Hematopoietic multipotent progenitor cell treated with erythropoietin and hydrocortisone succinate and interleukin-3 and kit ligand, for 17 days (in vitro differentiated cells): ENCODE measurements at regions not wholly inside any gene's neighbourhood (a gene's known extent, or its start where the extent isn't known, plus 50 kb on each side); places are given as distances from the start of the nearest gene placed in this dataset.
"Not testable (repeated sequence)": the region's sequence is repeated elsewhere in the genome, so short reads cannot be mapped to it uniquely, and the experiment has no call there.

Experiments
- DNase-seq: peaks from one replicate; pipeline ENCODE4 v3.0.0-alpha.2; 2015; ENCODE audit warnings: low spot score

- DNase-seq = no peak
These were observed 331.7 kb downstream of the SOX9 start for GRCh38 chr17:72452286-72453173.

DNA sequence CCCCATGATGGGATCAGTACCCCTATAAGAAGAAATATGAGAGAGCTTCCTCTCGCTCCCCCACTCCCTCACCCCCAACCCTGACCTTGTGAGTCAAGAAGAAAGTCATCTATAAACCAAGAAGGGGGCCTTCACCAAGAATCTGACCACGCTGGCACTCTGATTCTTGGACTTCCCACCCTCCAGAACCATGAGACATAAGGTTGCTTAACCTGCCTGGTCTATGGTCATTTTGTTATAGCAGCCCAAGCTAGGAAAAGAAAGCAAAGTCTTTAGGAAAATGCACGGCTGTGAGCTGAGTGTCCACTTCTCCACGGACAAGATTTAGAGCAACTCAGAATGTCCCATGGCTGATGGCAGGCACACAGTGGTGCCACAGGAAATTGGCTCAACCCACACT, 333.5 kb downstream of the SOX9 start:
- no peak for DNase-seq

GRCh38 chr17:72455562-72455961, 334.7 kb downstream of the SOX9 start:
- DNase-seq = no peak

- DNase-seq = no peak
These were observed 335.3 kb downstream of the SOX9 start for GRCh38 chr17:72456075-72456474.

DNA sequence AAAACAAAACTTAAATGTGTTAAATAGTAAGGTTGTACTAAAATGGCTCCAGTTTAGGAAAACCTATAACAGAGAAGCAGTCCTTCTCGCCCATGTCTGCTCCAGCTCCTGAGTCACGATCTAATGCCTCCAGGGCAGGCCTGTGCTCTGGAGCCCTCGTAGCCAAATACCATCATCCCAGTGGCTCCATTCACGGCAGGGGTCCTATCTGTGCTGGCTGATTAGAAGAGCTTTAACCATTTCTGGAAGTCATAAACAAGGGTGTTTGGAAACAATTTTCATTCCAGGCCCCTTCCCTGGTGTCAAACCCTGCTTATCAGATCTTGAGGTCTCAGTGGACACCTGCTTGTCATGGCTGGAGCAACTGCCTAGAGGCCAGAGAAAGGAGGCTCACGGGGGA, 336.9 kb downstream of the SOX9 start:
- DNase-seq = no peak

DNA sequence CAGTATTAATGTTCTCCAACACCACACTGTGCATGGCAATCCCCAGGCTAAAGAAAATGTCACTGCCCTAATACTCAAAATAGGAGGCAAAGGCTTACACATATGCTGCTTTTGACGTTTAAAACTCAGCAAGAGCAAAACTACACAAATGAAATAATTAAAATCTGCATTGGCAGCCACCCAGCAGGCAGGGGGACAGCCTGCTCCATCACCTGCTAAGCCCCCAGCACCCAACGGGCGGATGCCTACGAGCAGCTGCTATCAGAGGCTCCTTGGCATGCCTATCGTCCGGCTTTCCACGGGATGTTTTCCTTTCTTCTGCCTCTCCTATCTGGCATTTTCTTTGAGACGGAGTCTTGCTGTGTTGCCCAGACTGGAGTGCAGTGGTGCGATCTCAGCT, 337.5 kb downstream of the SOX9 start:
- no peak for DNase-seq

GRCh38 chr17:72460711-72461110, 339.9 kb downstream of the SOX9 start:
- no peak for DNase-seq

DNA sequence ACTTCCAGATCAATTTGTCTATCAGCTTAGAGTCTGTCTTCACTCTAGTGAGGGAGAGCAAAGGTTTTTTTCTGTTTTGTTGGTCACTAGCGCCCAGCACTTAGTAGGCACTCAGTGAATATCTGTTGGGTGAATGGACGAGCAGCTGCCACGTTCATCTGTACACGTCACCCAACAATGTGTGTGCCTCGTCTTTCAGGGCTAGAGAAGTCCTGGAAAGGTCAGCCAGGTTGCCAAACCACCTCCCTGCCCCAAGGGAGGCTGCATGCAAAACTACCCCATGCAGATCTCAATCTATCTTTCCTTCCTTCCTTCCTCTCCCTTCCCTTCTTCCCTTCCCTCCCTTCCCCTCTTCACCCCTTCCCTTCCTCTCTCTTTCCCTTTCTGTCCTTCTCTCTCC, 340.9 kb downstream of the SOX9 start:
- no peak for DNase-seq

DNA sequence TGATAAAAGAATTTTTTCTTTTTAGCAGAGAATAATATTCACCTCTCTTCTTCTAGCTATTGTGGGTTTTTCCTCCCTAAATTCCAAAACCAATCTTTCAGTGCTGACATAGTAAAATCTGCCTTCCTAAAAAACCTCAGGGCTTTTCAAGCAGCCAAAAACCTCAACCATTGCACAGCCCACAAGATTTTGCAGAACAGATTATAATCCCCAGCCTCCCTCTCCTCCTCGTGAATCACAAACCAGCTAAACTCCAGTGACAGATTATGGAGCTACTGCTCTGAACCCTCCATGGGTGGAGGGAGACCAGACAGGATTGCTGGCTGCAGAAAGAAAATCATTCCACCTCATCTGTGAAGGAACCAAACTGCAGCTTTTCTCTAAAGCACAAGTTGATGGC, 341.6 kb downstream of the SOX9 start:
- DNase-seq = no peak

DNA sequence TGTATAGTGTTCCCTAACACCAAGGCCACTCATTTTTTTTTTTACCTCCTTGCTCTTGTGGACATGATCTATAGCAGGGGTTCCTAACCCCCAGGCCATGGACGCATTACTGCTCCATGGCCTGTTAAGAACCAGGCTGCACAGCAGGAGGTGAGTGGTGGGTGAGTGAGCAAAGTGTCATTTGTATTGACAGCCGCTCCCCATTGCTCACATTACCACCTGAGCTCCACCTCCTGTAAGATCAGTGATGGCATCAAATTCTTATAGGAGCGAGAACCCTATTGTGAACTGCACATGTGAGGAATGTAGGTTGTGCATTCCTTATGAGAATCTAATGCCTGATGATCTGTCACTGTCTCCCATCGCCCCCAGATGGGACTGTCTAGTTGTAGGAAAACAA, 342.0 kb downstream of the SOX9 start:
- no peak for DNase-seq

DNA sequence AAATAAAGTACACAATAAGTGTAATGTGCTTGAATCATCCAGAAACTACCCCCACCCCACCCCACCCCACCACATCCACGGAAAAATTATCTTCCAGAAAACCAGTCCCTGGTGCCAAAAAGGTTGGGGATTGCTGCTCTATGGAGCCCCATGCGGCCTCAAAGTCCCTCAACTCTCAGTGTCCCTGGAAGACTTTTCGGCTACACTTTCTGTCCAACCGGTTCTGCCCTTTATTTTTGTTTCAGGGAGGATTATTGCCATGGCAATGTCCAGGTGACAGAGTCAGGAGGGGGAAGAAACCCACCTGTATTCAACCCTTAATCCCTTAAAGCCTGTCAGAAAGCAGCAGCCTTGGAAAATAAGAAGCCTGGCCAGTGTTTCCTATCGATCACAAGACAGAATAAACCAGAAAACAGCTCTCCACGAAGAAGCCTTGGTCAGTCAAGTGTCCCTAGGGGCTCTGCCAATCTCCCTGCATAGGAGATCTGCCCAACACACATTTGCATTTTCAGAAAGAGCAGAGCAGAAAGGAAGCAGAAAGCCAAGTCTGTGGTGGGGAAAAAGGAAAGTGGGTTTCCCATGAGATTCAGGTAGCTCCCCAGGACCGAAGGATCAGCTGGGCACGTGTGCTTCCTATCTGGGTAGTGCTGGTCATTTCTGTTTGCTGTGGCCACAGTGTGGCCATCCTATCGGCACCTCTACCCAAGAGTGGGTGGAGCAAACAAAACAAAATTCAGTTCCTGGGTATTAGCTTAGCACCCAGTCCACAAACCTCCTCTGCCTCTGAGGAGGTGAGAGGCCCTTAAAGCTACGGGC, 342.7 kb downstream of the SOX9 start:
- DNase-seq = no peak

DNA sequence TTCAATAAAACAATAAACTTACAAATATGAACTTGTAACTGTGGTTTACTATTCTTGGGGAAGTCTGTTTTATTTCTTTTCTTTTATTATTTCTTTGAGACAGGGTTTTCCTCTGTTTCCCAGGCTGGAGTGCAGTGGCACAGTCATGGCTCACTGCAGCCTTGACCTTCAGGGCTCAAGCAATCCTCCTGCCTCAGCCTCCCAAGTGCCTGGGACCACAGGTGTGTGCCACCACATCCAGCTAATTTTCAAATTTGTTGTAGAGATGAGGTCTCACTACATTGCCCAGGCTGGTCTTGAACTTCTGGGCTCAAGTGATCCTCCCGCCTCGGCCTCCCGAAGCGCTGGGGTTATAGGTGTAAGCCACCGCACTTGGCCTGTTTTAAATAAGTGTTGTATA, 343.4 kb downstream of the SOX9 start:
- DNase-seq = not testable (repeated sequence)

- DNase-seq = no peak
These were observed 344.6 kb downstream of the SOX9 start for GRCh38 chr17:72465191-72466024.

DNA sequence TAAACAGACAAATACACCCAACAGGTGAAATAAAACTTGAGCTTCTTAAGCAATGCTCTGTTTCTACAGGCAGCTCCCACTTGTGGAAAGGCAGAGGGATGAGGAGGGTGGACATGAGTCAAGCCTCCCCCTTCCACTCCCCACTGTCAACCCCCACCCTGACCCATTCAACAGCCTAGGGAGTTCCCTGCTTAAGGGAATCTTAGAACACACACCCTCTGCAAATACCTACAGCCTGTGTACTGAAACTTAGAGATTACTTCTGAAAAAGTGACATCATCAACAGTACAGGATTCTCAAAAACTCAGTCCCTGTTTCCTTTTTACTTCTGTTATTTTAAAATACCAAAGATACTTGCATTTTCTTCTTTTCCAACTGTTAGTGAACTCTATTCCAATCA, 345.4 kb downstream of the SOX9 start:
- DNase-seq = no peak

- DNase-seq = no peak
These were observed 345.8 kb downstream of the SOX9 start for GRCh38 chr17:72466606-72467005.

- no peak for DNase-seq
These were observed 347.2 kb downstream of the SOX9 start for GRCh38 chr17:72467841-72468653.

DNA sequence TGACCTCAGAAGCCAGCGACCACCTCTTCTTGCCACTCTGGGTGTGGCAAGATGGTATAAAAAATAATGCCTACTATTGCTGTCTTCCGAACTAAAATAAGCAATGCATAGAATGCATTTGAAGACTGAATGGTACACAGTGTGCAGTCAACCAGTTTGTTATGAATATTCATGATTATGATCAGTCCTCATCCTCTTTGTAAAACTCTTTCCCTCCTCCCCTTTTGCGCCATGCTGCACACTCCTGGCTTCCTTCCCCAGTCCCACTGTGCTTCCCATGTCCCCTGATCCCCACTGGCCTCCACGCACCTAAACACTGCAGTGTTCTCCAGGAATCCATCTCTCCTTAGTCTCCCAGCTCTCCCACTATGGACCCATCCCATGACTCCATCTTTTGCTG, 348.0 kb downstream of the SOX9 start:
- no peak for DNase-seq

DNA sequence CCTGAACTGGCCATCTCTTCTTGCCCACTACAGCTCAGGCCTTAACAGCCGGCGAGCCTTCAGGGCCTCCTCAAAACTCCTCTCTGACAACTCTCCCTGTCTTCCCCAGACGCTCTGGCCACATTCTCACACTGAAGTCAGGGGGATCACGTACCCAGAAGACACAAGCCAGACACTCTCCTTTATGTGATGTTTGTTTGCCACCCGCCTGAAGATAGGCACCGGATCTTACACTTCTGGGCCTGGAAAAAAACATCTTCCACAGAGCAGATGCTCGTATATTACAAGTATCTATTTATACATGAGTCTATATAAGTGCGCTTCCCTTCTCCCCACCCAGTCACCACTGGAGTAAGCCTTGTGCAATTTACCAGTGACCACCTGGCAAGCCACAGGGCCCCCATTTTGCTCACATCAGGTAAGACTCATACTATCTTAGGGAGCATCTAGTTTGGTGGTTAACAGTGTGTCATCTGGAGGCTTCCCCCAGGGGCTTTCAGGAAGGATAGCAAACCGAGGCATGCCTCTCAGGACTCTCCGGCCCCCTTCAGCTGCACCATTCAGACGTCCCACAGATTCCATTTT, 349.4 kb downstream of the SOX9 start:
- DNase-seq = no peak

DNA sequence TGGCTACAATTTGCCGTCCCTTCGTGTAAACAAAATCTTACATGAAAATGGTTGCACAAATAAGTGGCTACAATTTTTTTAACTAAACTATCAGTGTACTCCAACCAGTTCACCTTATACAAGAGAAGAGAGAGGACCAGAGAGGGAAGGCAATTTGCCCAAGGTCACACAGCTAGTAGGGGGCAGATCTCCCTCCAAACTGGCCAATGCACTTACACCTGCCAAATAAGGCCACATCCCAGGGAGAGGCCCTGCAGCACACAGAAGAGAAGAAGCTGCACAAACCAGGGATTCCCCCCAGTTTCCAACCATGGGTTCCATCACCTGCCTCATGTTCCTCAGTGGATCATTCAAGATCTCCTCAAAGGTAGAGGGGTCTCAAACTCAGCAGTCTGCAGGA, 349.9 kb downstream of the SOX9 start:
- DNase-seq = no peak

DNA sequence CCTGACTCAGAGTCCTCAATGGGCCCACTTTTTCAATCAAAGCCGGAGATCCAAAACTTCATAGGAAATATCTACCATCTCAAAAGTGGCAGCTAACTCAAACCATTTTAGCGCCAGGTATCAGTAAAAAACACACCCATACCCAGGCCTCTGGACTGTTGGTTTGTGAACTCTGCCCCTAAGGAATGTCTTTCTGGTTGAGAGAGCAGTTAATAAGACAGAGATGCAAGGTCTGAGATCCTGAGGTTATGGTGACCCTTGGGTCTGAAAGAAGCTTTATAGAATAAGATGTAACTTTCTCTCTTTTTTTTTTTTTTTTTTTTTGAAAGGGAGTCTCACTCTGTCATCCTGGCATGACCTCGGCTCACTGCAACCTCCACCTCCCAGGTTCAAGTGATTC, 350.5 kb downstream of the SOX9 start:
- no peak for DNase-seq

- DNase-seq = no peak
These were observed 351.3 kb downstream of the SOX9 start for GRCh38 chr17:72472106-72472505.
